Lower lobe of right lung (tissue), 2 donors: ENCODE measurements at regions not wholly inside any gene's neighbourhood (a gene's known extent, or its start where the extent isn't known, plus 50 kb on each side); places are given as distances from the start of the nearest gene placed in this dataset.
A peak's percentile ranks its signal among the peaks of the same experiment; 100 is the strongest.

Source experiments
- ATAC-seq, 2 donors: fragments of 200-7000 bp; cut with Tn5 transposase; one replicate each; pipeline ENCODE4 v1.9.1; 2020 to 2022; ENCODE audit warnings: mild to moderate bottlenecking in 2 of 2, moderate library complexity in 2 of 2
- DNase-seq: peaks from one replicate; pipeline ENCODE4 v3.0.0-alpha.2; 2020
- H3K27ac ChIP-seq: fragments of 200-600 bp; one replicate; pipeline ENCODE4 v1.8.0; 2022
- H3K27me3 ChIP-seq: fragments of 200-600 bp; one replicate; pipeline ENCODE4 v1.8.0; 2022; ENCODE audit warnings: low read depth
- H3K36me3 ChIP-seq: fragments of 200-600 bp; one replicate; pipeline ENCODE4 v1.8.0; 2022; ENCODE audit warnings: mild to moderate bottlenecking
- H3K4me1 ChIP-seq: fragments of 200-600 bp; one replicate; pipeline ENCODE4 v1.8.0; 2022
- H3K4me3 ChIP-seq: fragments of 200-600 bp; one replicate; pipeline ENCODE4 v1.8.0; 2022; ENCODE audit warnings: mild to moderate bottlenecking
- H3K9me3 ChIP-seq: fragments of 200-600 bp; one replicate; pipeline ENCODE4 v1.8.0; 2022
- intact Hi-C: fragments of 100-400 bp; cut with DNase I; formaldehyde crosslinking; loops from one replicate; pipeline ENCODE4 v1.11.0; 2022
- TF ChIP-seq, protein P1 (sequence below): fragments of 200-600 bp; IDR thresholded peaks from one replicate; pipeline ENCODE4 v1.8.0; 2022; ENCODE audit warnings: antibody characterized with exemption, mild to moderate bottlenecking
- donor health status: DM: no; HTN: yes; CAD: no; lungs with severe emphysema.

GRCh38 chr10:121404611-121405010, 193.6 kb downstream of the FGFR2 start:
- H3K4me3 ChIP-seq, result no peak overlapping the region
- H3K27me3 ChIP-seq, result no peaks in the 10 kb centered on the region
- no peaks in the 10 kb centered on the region for H3K36me3 ChIP-seq
- TF ChIP-seq, protein P1, sequence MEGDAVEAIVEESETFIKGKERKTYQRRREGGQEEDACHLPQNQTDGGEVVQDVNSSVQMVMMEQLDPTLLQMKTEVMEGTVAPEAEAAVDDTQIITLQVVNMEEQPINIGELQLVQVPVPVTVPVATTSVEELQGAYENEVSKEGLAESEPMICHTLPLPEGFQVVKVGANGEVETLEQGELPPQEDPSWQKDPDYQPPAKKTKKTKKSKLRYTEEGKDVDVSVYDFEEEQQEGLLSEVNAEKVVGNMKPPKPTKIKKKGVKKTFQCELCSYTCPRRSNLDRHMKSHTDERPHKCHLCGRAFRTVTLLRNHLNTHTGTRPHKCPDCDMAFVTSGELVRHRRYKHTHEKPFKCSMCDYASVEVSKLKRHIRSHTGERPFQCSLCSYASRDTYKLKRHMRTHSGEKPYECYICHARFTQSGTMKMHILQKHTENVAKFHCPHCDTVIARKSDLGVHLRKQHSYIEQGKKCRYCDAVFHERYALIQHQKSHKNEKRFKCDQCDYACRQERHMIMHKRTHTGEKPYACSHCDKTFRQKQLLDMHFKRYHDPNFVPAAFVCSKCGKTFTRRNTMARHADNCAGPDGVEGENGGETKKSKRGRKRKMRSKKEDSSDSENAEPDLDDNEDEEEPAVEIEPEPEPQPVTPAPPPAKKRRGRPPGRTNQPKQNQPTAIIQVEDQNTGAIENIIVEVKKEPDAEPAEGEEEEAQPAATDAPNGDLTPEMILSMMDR, result no peak
- no peaks in the 10 kb centered on the region for H3K9me3 ChIP-seq
- H3K27ac ChIP-seq, result no peak overlapping the region
- DNase-seq (no peak), ATAC-seq (no peak)
- intact Hi-C loops, result no loop called here
- no peaks in the 10 kb centered on the region for H3K4me1 ChIP-seq

- intact Hi-C loops, result no loop called here
- H3K4me1 ChIP-seq, result no peaks in the 10 kb centered on the region
- no peaks in the 10 kb centered on the region for H3K9me3 ChIP-seq
- ATAC-seq (no peak), DNase-seq (no peak)
- no peaks in the 10 kb centered on the region for H3K27me3 ChIP-seq
- H3K36me3 ChIP-seq, result no peaks in the 10 kb centered on the region
- H3K4me3 ChIP-seq, result no peak overlapping the region
- no peak overlapping the region for H3K27ac ChIP-seq
- TF ChIP-seq, protein P1, result no peak
Measured at GRCh38 chr10:121405096-121405495, 193.1 kb downstream of the FGFR2 start.

- no peaks in the 10 kb centered on the region for H3K9me3 ChIP-seq
- DNase-seq (no peak), ATAC-seq (no peak)
- no peaks in the 10 kb centered on the region for H3K27me3 ChIP-seq
- no peaks in the 10 kb centered on the region for H3K36me3 ChIP-seq
- TF ChIP-seq, protein P1, result no peak
- H3K27ac ChIP-seq, result no peak overlapping the region
- intact Hi-C loops, result no loop called here
- H3K4me1 ChIP-seq, result no peaks in the 10 kb centered on the region
- H3K4me3 ChIP-seq, result no peak overlapping the region
Measured at GRCh38 chr10:121405549-121405948, 192.7 kb downstream of the FGFR2 start.

- H3K9me3 ChIP-seq, result no peaks in the 10 kb centered on the region
- no peak overlapping the region for H3K27ac ChIP-seq
- H3K4me1 ChIP-seq, result no peaks in the 10 kb centered on the region
- intact Hi-C loops, result no loop called here
- H3K4me3 ChIP-seq, result no peak overlapping the region
- H3K27me3 ChIP-seq, result no peaks in the 10 kb centered on the region
- TF ChIP-seq, protein P1, result no peak
- H3K36me3 ChIP-seq, result no peaks in the 10 kb centered on the region
- ATAC-seq (no peak), DNase-seq (no peak)
Measured at GRCh38 chr10:121405953-121406352, 192.3 kb downstream of the FGFR2 start.

DNA sequence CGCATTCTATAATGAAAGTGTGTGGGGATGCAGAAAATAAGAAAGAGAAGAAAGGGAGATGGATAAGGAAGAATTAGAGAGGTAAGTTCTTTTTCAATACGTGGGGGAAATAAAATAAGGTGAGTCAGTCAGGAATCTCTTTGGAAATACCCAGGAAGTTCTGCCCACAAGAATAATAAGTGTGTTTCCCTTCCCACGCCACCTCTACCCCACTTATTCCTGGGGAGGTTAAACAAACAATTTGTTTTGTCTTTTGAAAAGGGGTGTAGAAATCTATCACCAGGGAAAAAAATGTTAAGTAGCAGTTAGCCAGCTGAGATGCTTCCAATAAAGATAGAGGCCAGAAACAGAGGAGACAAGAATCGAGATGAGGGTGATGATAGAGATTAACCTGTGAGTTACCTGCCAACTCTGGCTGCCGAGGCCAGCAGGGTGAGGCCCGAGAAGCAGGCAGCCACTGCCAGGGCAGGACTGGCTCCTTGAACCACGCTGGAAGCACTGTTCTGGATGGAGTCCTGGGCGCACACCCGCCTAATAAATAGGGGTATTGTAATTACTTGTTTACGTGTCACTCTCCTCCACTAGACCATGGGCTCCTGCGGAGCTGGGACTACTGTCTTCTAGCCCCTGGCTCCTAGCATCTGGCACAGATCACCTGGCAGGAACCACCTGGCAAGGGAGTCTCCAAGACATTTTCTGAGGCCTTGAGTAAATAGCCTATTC, 191.3 kb downstream of the FGFR2 start:
- DNase-seq (no peak), ATAC-seq (peak; percentile 31 to 74)
- intact Hi-C loops, result no loop called here
- H3K36me3 ChIP-seq, result no peaks in the 10 kb centered on the region
- no peaks in the 10 kb centered on the region for H3K27me3 ChIP-seq
- TF ChIP-seq, protein P1, result no peak
- no peak overlapping the region for H3K27ac ChIP-seq
- H3K4me1 ChIP-seq, result no peaks in the 10 kb centered on the region
- H3K9me3 ChIP-seq, result no peaks in the 10 kb centered on the region
- no peak overlapping the region for H3K4me3 ChIP-seq
